Gastrocnemius medialis (tissue), 4 donors: ENCODE measurements at regions not wholly inside any gene's neighbourhood (a gene's known extent, or its start where the extent isn't known, plus 50 kb on each side); places are given as distances from the start of the nearest gene placed in this dataset.

Experiments used
- POLR2A ChIP-seq, 2 donors: fragments of 450-650 bp; IDR thresholded peaks; one replicate each; pipeline ENCODE4 v1.6.1; 2017; ENCODE audit warnings: antibody characterized with exemption in 2 of 2, mild to moderate bottlenecking in 2 of 2, moderate library complexity in 2 of 2
- TF ChIP-seq, protein P1 (sequence below), 5 experiments: fragments of 450-650 bp in 3 of 5; fragments of 200-600 bp in 2 of 5; sonication (generic) in 2 of 5; IDR thresholded peaks in 4 of 5; conservative IDR thresholded peaks in 1 of 5; 1 replicate in 4 of 5; 2 replicates in 1 of 5; pipeline ENCODE4 v1.5.1; 2016 to 2019; ENCODE audit warnings: antibody characterized with exemption in 5 of 5, mild to moderate bottlenecking in 3 of 5, moderate library complexity in 3 of 5

DNA sequence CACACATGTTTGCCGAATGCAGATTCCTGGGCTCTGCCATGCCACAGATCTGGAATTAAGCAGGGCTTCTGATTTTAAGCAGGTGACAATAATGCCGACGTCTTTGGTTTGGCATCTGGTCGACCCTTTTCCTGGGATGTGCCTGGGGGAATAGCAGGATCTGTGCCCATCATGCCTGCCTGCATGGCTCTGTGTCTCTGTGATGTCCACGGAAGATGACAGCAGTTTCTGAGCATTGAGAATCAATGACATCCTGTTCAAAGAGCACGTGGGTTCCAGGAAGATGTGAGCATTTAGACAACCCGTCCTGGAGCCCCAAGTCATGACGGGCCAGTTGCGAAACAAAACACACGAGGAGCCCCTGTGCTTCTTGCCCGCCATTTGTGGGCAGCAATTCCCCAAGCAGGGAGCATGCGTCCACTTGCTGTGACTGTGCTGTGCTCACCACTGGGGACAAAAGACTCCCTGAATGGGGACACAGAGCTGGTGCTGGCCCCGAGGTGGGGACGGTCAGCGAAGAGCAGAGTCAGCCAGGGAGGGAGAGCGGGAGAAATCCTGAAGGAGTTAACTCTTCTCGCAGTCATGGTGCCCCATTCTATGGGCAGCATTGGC, 110.1 kb downstream of the ERMARD start:
- TF ChIP-seq, protein P1, sequence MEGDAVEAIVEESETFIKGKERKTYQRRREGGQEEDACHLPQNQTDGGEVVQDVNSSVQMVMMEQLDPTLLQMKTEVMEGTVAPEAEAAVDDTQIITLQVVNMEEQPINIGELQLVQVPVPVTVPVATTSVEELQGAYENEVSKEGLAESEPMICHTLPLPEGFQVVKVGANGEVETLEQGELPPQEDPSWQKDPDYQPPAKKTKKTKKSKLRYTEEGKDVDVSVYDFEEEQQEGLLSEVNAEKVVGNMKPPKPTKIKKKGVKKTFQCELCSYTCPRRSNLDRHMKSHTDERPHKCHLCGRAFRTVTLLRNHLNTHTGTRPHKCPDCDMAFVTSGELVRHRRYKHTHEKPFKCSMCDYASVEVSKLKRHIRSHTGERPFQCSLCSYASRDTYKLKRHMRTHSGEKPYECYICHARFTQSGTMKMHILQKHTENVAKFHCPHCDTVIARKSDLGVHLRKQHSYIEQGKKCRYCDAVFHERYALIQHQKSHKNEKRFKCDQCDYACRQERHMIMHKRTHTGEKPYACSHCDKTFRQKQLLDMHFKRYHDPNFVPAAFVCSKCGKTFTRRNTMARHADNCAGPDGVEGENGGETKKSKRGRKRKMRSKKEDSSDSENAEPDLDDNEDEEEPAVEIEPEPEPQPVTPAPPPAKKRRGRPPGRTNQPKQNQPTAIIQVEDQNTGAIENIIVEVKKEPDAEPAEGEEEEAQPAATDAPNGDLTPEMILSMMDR (IDR thresholded peaks at IDR 0.05 in 4 of 5, conservative IDR thresholded peaks at IDR 0.05 in 1 of 5), result no peak
- no peak for TF ChIP-seq POLR2A (IDR thresholded peaks at IDR 0.05)
